HT1080 (cell line): ENCODE measurements at regions not wholly inside any gene's neighbourhood (a gene's known extent, or its start where the extent isn't known, plus 50 kb on each side); places are given as distances from the start of the nearest gene placed in this dataset.
"Not testable (repeated sequence)": the region's sequence is repeated elsewhere in the genome, so short reads cannot be mapped to it uniquely, and the experiment has no call there.

Experiments
- DNase-seq: peaks from one replicate; pipeline ENCODE4 v3.0.0-alpha.2; 2015; ENCODE audit warnings: low read depth

- no peak for DNase-seq
These were observed 333.3 kb upstream of the SYNCRIP start for GRCh38 chr6:85975957-85976356.

GRCh38 chr6:85971238-85971637, 328.6 kb upstream of the SYNCRIP start:
- no peak for DNase-seq

- no peak for DNase-seq
These were observed 324.1 kb upstream of the SYNCRIP start for GRCh38 chr6:85966828-85967227.

GRCh38 chr6:85961746-85962145, 319.1 kb upstream of the SYNCRIP start:
- DNase-seq: no peak

- DNase-seq: no peak
These were observed 318.4 kb upstream of the SYNCRIP start for GRCh38 chr6:85961125-85961524.

GRCh38 chr6:85948481-85948880, 305.8 kb upstream of the SYNCRIP start:
- no peak for DNase-seq

GRCh38 chr6:85945459-85946185, 302.9 kb upstream of the SYNCRIP start:
- no peak for DNase-seq

GRCh38 chr6:85944776-85945175, 302.1 kb upstream of the SYNCRIP start:
- no peak for DNase-seq

- DNase-seq: no peak
These were observed 300.2 kb upstream of the SYNCRIP start for GRCh38 chr6:85942844-85943243.

GRCh38 chr6:85936916-85937315, 294.2 kb upstream of the SYNCRIP start:
- no peak for DNase-seq

GRCh38 chr6:85923013-85923430, 280.3 kb upstream of the SYNCRIP start:
- DNase-seq: peak; percentile 67

- no peak for DNase-seq
These were observed 278.1 kb upstream of the SYNCRIP start for GRCh38 chr6:85920782-85921181.

GRCh38 chr6:85917522-85917921, 274.8 kb upstream of the SYNCRIP start:
- no peak for DNase-seq

GRCh38 chr6:85913001-85913400, 270.3 kb upstream of the SYNCRIP start:
- DNase-seq: no peak

- no peak for DNase-seq
These were observed 269.9 kb upstream of the SYNCRIP start for GRCh38 chr6:85912582-85912981.

GRCh38 chr6:85911067-85911466, 268.4 kb upstream of the SYNCRIP start:
- no peak for DNase-seq

GRCh38 chr6:85908120-85908519, 265.4 kb upstream of the SYNCRIP start:
- DNase-seq: not testable (repeated sequence)

GRCh38 chr6:85892346-85892745, 249.7 kb upstream of the SYNCRIP start:
- DNase-seq: no peak

GRCh38 chr6:85887461-85887860, 244.8 kb upstream of the SYNCRIP start:
- DNase-seq: no peak

GRCh38 chr6:85868685-85869084, 226.0 kb upstream of the SYNCRIP start:
- DNase-seq: no peak

GRCh38 chr6:85867595-85867994, 224.9 kb upstream of the SYNCRIP start:
- no peak for DNase-seq

GRCh38 chr6:85866758-85867401, 224.2 kb upstream of the SYNCRIP start:
- DNase-seq: no peak

GRCh38 chr6:85866370-85866730, 223.7 kb upstream of the SYNCRIP start:
- no peak for DNase-seq
